HL-60 (cell line): ENCODE measurements at regions not wholly inside any gene's neighbourhood (a gene's known extent, or its start where the extent isn't known, plus 50 kb on each side); places are given as distances from the start of the nearest gene placed in this dataset.

Source experiments
- CTCF ChIP-seq: IDR thresholded peaks from one replicate; pipeline ENCODE4 v1.5.1; 2011; ENCODE audit warnings: low read length, control low read depth, inconsistent platforms; ENCODE audit not compliant: insufficient read depth
- GABPA ChIP-seq: IDR thresholded peaks from 2 replicates; pipeline ENCODE4 v1.6.1; 2012; ENCODE audit warnings: low read depth
- POLR2AphosphoS5 ChIP-seq: IDR thresholded peaks from 2 replicates; pipeline ENCODE4 v1.6.1; 2012; ENCODE audit warnings: low read depth
- SPI1 ChIP-seq: IDR thresholded peaks from 2 replicates; pipeline ENCODE4 v1.6.1; 2012; ENCODE audit warnings: low read depth, mild to moderate bottlenecking, borderline replicate concordance
- TF ChIP-seq, protein P1 (sequence below): IDR thresholded peaks from 2 replicates; pipeline ENCODE4 v1.6.1; 2012; ENCODE audit warnings: low read depth; ENCODE audit not compliant: insufficient replicate concordance

DNA sequence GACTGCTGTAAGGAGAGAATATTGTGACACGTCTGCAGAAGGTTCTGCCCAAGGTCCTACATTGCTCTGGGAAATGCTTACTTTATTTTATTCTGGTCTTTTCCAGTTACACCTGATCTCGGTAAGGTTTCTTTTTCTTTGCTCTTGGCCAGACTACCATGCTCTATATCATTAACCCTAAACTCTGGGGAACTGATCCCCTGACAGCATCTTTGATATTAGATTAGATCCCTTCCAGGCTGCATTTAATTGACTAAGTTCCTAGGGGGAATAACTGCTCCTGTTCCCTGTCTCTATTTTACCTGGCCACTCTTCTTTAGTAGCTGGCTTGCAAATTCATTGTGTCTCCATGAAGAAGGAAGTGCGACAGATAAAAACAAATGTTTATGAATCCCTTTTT is 243.5 kb downstream of the MAT2B start:
- TF ChIP-seq CTCF (no peak), POLR2AphosphoS5 (no peak), GABPA (no peak), SPI1 (no peak)
- TF ChIP-seq, protein P1, sequence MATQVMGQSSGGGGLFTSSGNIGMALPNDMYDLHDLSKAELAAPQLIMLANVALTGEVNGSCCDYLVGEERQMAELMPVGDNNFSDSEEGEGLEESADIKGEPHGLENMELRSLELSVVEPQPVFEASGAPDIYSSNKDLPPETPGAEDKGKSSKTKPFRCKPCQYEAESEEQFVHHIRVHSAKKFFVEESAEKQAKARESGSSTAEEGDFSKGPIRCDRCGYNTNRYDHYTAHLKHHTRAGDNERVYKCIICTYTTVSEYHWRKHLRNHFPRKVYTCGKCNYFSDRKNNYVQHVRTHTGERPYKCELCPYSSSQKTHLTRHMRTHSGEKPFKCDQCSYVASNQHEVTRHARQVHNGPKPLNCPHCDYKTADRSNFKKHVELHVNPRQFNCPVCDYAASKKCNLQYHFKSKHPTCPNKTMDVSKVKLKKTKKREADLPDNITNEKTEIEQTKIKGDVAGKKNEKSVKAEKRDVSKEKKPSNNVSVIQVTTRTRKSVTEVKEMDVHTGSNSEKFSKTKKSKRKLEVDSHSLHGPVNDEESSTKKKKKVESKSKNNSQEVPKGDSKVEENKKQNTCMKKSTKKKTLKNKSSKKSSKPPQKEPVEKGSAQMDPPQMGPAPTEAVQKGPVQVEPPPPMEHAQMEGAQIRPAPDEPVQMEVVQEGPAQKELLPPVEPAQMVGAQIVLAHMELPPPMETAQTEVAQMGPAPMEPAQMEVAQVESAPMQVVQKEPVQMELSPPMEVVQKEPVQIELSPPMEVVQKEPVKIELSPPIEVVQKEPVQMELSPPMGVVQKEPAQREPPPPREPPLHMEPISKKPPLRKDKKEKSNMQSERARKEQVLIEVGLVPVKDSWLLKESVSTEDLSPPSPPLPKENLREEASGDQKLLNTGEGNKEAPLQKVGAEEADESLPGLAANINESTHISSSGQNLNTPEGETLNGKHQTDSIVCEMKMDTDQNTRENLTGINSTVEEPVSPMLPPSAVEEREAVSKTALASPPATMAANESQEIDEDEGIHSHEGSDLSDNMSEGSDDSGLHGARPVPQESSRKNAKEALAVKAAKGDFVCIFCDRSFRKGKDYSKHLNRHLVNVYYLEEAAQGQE, result no peak
